ENCODE measurements at regions not wholly inside any gene's neighbourhood (a gene's known extent, or its start where the extent isn't known, plus 50 kb on each side); places are given as distances from the start of the nearest gene placed in this dataset.

DNA sequence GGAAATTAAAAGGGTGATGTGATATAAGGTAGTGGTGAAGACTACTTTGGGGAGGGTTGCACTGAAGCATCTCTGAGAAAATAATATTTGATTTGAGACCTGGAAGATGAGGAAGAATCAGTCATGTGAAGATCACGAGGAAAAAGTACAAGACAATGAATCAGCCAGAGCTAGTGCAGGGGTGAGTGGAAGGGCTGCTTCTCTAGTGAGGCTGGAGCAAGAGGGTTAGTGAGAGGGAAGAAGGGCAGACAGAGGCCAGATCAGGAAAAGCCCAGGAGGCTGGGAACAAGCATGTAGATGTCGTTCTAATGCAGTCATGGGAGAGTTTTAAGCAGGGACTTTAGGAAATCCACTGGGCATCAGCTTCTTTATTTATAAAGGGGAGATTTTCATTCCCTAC, 504.2 kb upstream of the SALL1 start:
- TF ChIP-seq POLR2AphosphoS5 (IDR thresholded peaks at IDR 0.05; ENCODE audit: low read depth, low read length): no peak
- no peak for TF ChIP-seq POLR2A (IDR thresholded peaks at IDR 0.05; ENCODE audit: borderline replicate concordance, extremely low read depth, insufficient read depth, insufficient read length)
- TF ChIP-seq, protein P1, sequence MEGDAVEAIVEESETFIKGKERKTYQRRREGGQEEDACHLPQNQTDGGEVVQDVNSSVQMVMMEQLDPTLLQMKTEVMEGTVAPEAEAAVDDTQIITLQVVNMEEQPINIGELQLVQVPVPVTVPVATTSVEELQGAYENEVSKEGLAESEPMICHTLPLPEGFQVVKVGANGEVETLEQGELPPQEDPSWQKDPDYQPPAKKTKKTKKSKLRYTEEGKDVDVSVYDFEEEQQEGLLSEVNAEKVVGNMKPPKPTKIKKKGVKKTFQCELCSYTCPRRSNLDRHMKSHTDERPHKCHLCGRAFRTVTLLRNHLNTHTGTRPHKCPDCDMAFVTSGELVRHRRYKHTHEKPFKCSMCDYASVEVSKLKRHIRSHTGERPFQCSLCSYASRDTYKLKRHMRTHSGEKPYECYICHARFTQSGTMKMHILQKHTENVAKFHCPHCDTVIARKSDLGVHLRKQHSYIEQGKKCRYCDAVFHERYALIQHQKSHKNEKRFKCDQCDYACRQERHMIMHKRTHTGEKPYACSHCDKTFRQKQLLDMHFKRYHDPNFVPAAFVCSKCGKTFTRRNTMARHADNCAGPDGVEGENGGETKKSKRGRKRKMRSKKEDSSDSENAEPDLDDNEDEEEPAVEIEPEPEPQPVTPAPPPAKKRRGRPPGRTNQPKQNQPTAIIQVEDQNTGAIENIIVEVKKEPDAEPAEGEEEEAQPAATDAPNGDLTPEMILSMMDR (IDR thresholded peaks at IDR 0.05 in 2 of 3, conservative IDR thresholded peaks at IDR 0.05 in 1 of 3; ENCODE audit: borderline replicate concordance in 1 of 3, insufficient read depth in 1 of 3, low read depth in 2 of 3, low read length in 2 of 3): no peak
- TF ChIP-seq ZFX (IDR thresholded peaks at IDR 0.05): no peak
- no peak for TF ChIP-seq EZH2 (IDR thresholded peaks at IDR 0.05)
- TF ChIP-seq SP1 (IDR thresholded peaks at IDR 0.05; ENCODE audit: low read depth): no peak
- TF ChIP-seq, protein P2, sequence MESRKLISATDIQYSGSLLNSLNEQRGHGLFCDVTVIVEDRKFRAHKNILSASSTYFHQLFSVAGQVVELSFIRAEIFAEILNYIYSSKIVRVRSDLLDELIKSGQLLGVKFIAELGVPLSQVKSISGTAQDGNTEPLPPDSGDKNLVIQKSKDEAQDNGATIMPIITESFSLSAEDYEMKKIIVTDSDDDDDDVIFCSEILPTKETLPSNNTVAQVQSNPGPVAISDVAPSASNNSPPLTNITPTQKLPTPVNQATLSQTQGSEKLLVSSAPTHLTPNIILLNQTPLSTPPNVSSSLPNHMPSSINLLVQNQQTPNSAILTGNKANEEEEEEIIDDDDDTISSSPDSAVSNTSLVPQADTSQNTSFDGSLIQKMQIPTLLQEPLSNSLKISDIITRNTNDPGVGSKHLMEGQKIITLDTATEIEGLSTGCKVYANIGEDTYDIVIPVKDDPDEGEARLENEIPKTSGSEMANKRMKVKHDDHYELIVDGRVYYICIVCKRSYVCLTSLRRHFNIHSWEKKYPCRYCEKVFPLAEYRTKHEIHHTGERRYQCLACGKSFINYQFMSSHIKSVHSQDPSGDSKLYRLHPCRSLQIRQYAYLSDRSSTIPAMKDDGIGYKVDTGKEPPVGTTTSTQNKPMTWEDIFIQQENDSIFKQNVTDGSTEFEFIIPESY (IDR thresholded peaks at IDR 0.05; ENCODE audit: extremely low read depth, insufficient replicate concordance, low read length): no peak
- TF ChIP-seq SRF (IDR thresholded peaks at IDR 0.05; ENCODE audit: low read depth): no peak
- TF ChIP-seq, protein P3, sequence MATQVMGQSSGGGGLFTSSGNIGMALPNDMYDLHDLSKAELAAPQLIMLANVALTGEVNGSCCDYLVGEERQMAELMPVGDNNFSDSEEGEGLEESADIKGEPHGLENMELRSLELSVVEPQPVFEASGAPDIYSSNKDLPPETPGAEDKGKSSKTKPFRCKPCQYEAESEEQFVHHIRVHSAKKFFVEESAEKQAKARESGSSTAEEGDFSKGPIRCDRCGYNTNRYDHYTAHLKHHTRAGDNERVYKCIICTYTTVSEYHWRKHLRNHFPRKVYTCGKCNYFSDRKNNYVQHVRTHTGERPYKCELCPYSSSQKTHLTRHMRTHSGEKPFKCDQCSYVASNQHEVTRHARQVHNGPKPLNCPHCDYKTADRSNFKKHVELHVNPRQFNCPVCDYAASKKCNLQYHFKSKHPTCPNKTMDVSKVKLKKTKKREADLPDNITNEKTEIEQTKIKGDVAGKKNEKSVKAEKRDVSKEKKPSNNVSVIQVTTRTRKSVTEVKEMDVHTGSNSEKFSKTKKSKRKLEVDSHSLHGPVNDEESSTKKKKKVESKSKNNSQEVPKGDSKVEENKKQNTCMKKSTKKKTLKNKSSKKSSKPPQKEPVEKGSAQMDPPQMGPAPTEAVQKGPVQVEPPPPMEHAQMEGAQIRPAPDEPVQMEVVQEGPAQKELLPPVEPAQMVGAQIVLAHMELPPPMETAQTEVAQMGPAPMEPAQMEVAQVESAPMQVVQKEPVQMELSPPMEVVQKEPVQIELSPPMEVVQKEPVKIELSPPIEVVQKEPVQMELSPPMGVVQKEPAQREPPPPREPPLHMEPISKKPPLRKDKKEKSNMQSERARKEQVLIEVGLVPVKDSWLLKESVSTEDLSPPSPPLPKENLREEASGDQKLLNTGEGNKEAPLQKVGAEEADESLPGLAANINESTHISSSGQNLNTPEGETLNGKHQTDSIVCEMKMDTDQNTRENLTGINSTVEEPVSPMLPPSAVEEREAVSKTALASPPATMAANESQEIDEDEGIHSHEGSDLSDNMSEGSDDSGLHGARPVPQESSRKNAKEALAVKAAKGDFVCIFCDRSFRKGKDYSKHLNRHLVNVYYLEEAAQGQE (IDR thresholded peaks at IDR 0.05; ENCODE audit: low read depth): no peak
- TF ChIP-seq EZH2phosphoT487 (IDR thresholded peaks at IDR 0.05; ENCODE audit: borderline replicate concordance): no peak
- no peak for TF ChIP-seq ZNF274 (IDR thresholded peaks at IDR 0.05; ENCODE audit: low read depth, low read length)
- no peak for TF ChIP-seq JUND (IDR thresholded peaks at IDR 0.05)
- TF ChIP-seq ATF3 (IDR thresholded peaks at IDR 0.05): no peak
- TF ChIP-seq SIN3A (IDR thresholded peaks at IDR 0.05; ENCODE audit: low read depth): no peak
